Right lobe of liver (tissue), 4 donors: ENCODE measurements at regions not wholly inside any gene's neighbourhood (a gene's known extent, or its start where the extent isn't known, plus 50 kb on each side); places are given as distances from the start of the nearest gene placed in this dataset.

Source experiments
- CTCF ChIP-seq, 4 donors: fragments of 200-600 bp in 3 of 4; fragments of 450-650 bp in 1 of 4; IDR thresholded peaks; one replicate each; pipeline versions ENCODE4 v1.5.1 to v1.8.0; 2016 to 2022; ENCODE audit warnings: antibody characterized with exemption in 4 of 4, mild to moderate bottlenecking in 2 of 4
- POLR2A ChIP-seq: fragments of 450-650 bp; IDR thresholded peaks from one replicate; pipeline ENCODE4 v1.6.1; 2017; ENCODE audit warnings: antibody characterized with exemption, mild to moderate bottlenecking
- donor health status: DM: no; HTN: no; CAD: no.
- donor health status: DM: no; HTN: no; CAD: no.
- donor health status: DM: no; HTN: yes; CAD: no.

DNA sequence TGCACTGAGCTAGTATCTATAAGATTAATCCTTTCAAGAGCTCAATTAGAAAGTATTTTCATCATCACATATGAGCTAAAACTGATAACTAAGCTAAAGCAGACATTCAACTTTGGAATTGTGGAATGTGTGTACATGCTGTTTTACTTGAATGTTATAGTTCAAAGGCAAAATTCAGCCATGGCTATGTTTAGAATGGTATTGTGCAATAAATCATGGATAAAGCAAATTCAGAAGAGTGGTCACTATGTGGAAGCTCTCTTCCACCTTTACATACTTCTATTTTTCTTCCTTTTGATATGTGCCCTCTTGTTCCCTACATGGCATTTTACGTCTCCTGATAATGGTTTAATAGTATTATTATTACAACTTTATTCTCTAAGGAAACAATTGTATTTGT is 1366.3 kb upstream of the LRRTM1 start:
- TF ChIP-seq CTCF (IDR thresholded peaks at IDR 0.05) (no peak), POLR2A (no peak)
